H1 (cell line): ENCODE measurements at regions not wholly inside any gene's neighbourhood (a gene's known extent, or its start where the extent isn't known, plus 50 kb on each side); places are given as distances from the start of the nearest gene placed in this dataset.

Source experiments
- EP300 ChIP-seq, 2 experiments: IDR thresholded peaks; 1 replicate in 1 of 2; 2 replicates in 1 of 2; pipeline ENCODE4 v1.6.1; 2011 to 2012; ENCODE audit warnings: low read depth in 2 of 2, low read length in 2 of 2, mild to moderate bottlenecking in 2 of 2, borderline replicate concordance in 1 of 2, inconsistent platforms in 1 of 2, moderate library complexity in 1 of 2
- EZH2 ChIP-seq: fragments of 200-600 bp; sonication (generic); IDR thresholded peaks from 2 replicates; pipeline ENCODE4 v1.7.1; 2012; ENCODE audit warnings: low read depth, mild to moderate bottlenecking, moderate library complexity, low read length, inconsistent platforms; ENCODE audit not compliant: severe bottlenecking
- PHF8 ChIP-seq: fragments of 200-600 bp; sonication (generic); conservative IDR thresholded peaks from 2 replicates; pipeline ENCODE4 v1.7.1; 2012; ENCODE audit warnings: low read depth, mild to moderate bottlenecking, inconsistent platforms, low read length, moderate library complexity
- POU5F1 ChIP-seq: IDR thresholded peaks from 2 replicates; pipeline ENCODE4 v1.6.1; 2011; ENCODE audit warnings: low read depth, mild to moderate bottlenecking, low read length, moderate library complexity
- ZNF274 ChIP-seq: IDR thresholded peaks from 2 replicates; pipeline ENCODE4 v1.7.0; 2012; ENCODE audit warnings: low read length, borderline replicate concordance; ENCODE audit errors: extremely low read depth
- TF ChIP-seq, protein P1 (sequence below), 3 experiments: IDR thresholded peaks; 1 replicate in 2 of 3; 2 replicates in 1 of 3; pipeline versions ENCODE4 v1.5.1 to v1.6.1; 2011; ENCODE audit warnings: low read length in 3 of 3, mild to moderate bottlenecking in 3 of 3, inconsistent platforms in 2 of 3, low read depth in 1 of 3, moderate library complexity in 1 of 3; ENCODE audit not compliant: insufficient read depth in 1 of 3; ENCODE audit errors: control extremely low read depth in 1 of 3

DNA sequence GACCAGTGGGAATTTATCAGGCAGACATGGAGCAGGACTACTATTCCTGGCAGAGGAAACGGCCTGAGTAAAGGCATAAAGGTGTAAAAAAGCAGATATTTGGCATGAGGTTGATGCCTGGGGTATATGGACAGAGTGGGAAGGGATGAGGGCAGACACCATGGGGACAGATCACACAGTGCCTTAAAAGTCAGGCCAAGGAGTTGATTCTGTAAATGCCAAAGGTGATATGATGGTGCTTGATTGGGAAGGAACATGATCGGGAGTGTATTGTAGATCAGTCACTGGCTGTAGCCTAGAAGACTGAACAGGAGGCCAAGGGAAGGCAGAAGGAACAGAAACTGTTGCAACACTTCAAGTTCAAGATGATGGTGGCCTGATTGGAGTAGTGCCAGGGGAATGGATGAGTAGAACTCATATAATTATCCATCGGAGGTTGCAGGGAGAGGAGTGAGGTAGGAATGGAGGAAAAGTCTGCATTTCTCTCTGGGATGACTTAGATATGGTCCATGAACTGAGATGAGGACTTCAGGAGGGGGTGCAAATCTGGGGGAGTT, 594.3 kb upstream of the KLF4 start (continued):
- TF ChIP-seq, protein P1, sequence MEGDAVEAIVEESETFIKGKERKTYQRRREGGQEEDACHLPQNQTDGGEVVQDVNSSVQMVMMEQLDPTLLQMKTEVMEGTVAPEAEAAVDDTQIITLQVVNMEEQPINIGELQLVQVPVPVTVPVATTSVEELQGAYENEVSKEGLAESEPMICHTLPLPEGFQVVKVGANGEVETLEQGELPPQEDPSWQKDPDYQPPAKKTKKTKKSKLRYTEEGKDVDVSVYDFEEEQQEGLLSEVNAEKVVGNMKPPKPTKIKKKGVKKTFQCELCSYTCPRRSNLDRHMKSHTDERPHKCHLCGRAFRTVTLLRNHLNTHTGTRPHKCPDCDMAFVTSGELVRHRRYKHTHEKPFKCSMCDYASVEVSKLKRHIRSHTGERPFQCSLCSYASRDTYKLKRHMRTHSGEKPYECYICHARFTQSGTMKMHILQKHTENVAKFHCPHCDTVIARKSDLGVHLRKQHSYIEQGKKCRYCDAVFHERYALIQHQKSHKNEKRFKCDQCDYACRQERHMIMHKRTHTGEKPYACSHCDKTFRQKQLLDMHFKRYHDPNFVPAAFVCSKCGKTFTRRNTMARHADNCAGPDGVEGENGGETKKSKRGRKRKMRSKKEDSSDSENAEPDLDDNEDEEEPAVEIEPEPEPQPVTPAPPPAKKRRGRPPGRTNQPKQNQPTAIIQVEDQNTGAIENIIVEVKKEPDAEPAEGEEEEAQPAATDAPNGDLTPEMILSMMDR (IDR thresholded peaks at IDR 0.05; ENCODE audit: control extremely low read depth in 1 of 3, insufficient read depth in 1 of 3, low read depth in 1 of 3, low read length in 3 of 3): no peak
- TF ChIP-seq EP300 (IDR thresholded peaks at IDR 0.05; ENCODE audit: borderline replicate concordance in 1 of 2, low read depth in 2 of 2, low read length in 2 of 2) (no peak), EZH2 (no peak), ZNF274 (no peak), PHF8 (no peak), POU5F1 (no peak)
